A549 (cell line): ENCODE measurements at regions not wholly inside any gene's neighbourhood (a gene's known extent, or its start where the extent isn't known, plus 50 kb on each side); places are given as distances from the start of the nearest gene placed in this dataset.

Experiments
- ATAC-seq, 2 experiments: fragments of 200-7000 bp in 1 of 2; fragments of >200 bp in 1 of 2; cut with Nextera tagmentation in 1 of 2; cut with Tn5 transposase in 1 of 2; 3 replicates each; pipeline versions ENCODE4 v1.8.0 to v1.9.1; 2018 to 2020; ENCODE audit warnings: mild to moderate bottlenecking in 1 of 2, moderate library complexity in 1 of 2
- CTCF ChIA-PET: fragments of 300-600 bp; sonication (Branson Sonifier 250); formaldehyde crosslinking; extraction: SDS; loops from one replicate; lab custom pipeline; 2021; ENCODE audit warnings: antibody characterized with exemption, inconsistent platforms; lab: Yijun Ruan, JAX
- POLR2A ChIA-PET: fragments of 350-600 bp; formaldehyde crosslinking; extraction: SDS; loops from one replicate; lab custom pipeline; 2021; ENCODE audit warnings: antibody characterized with exemption, inconsistent platforms; lab: Yijun Ruan, JAX
- DNase-seq, 2 experiments: peaks; one replicate each; pipeline versions ENCODE4 v3.0.0 to v3.0.0-alpha.2; 2011 to 2016; ENCODE audit warnings: low read depth in 1 of 2, low spot score in 1 of 2
- FAIRE-seq: peaks from 2 replicates; lab custom pipeline; 2011; peaks lifted over from hg19 to GRCh38; lab: Jason Lieb, UNC
- H3K27ac ChIP-seq, 2 experiments: fragments of >200 bp; sonication (Bioruptor Twin); formaldehyde crosslinking; 3 replicates each; pipeline ENCODE4 v1.5.1; 2016 to 2017
- H3K4me1 ChIP-seq: fragments of >200 bp; sonication (Bioruptor Twin); formaldehyde crosslinking; 3 replicates; pipeline ENCODE4 v1.6.1; 2016
- H3K4me2 ChIP-seq: fragments of >200 bp; sonication (Bioruptor Twin); formaldehyde crosslinking; 3 replicates; pipeline ENCODE4 v1.6.1; 2016
- H3K4me3 ChIP-seq: fragments of >200 bp; sonication (Bioruptor Twin); formaldehyde crosslinking; 3 replicates; pipeline ENCODE4 v1.5.1; 2016
- H3K9me3 ChIP-seq: fragments of >200 bp; sonication (Bioruptor Twin); formaldehyde crosslinking; 3 replicates; pipeline ENCODE4 v1.6.1; 2016
- CBX8 ChIP-seq: fragments of 200-600 bp; sonication (generic); IDR thresholded peaks from 2 replicates; pipeline ENCODE4 v1.6.1; 2016
- CEBPB ChIP-seq, 2 experiments: fragments of >200 bp in 1 of 2; sonication (Bioruptor Twin) in 1 of 2; formaldehyde crosslinking in 1 of 2; IDR thresholded peaks; 2 replicates each; pipeline ENCODE4 v1.6.1; 2012 to 2016
- CHD2 ChIP-seq: fragments of 150-350 bp; IDR thresholded peaks from 2 replicates; pipeline ENCODE4 v1.6.1; 2014; ENCODE audit warnings: low read length; ENCODE audit not compliant: partially characterized antibody
- ESRRA ChIP-seq: fragments of 150-350 bp; IDR thresholded peaks from 2 replicates; pipeline ENCODE4 v1.6.1; 2014; ENCODE audit warnings: mild to moderate bottlenecking, low read length, borderline replicate concordance
- FOSL2 ChIP-seq, 2 experiments: fragments of 450-650 bp in 1 of 2; fragments of >200 bp in 1 of 2; sonication (Bioruptor Twin) in 1 of 2; formaldehyde crosslinking; IDR thresholded peaks; 2 replicates each; pipeline versions ENCODE4 v1.5.0 to v1.6.1; 2016 to 2020; ENCODE audit warnings: mild to moderate bottlenecking in 1 of 2, moderate library complexity in 1 of 2
- FOXS1 ChIP-seq: fragments of 250-450 bp; sonication (Bioruptor Pico); IDR thresholded peaks from 2 replicates; pipeline ENCODE4 v1.5.0; 2020; ENCODE audit warnings: mild to moderate bottlenecking, moderate library complexity
- HOXA7 ChIP-seq: fragments of 250-450 bp; sonication (Bioruptor Pico); IDR thresholded peaks from 2 replicates; pipeline ENCODE4 v1.5.0; 2020; ENCODE audit warnings: mild to moderate bottlenecking, moderate library complexity
- JUN ChIP-seq, 2 experiments: fragments of >200 bp; sonication (Bioruptor Twin); formaldehyde crosslinking; IDR thresholded peaks; 2 replicates in 1 of 2; 3 replicates in 1 of 2; pipeline ENCODE4 v1.6.1; 2016 to 2017
- KDM5A ChIP-seq: fragments of 200-600 bp; sonication (generic); IDR thresholded peaks from 2 replicates; pipeline ENCODE4 v1.6.1; 2016; ENCODE audit warnings: antibody characterized with exemption, mild to moderate bottlenecking
- MAZ ChIP-seq: fragments of 150-350 bp; IDR thresholded peaks from 2 replicates; pipeline ENCODE4 v1.6.1; 2014; ENCODE audit warnings: antibody characterized with exemption, low read depth, low read length, borderline replicate concordance
- MYC ChIP-seq: IDR thresholded peaks from 2 replicates; pipeline ENCODE4 v1.6.1; 2012; ENCODE audit warnings: mild to moderate bottlenecking, inconsistent platforms, low read length, improper control_type of control experiment, borderline replicate concordance
- NFE2L2 ChIP-seq: fragments of 150-350 bp; conservative IDR thresholded peaks from 2 replicates; pipeline ENCODE4 v1.6.1; 2014; ENCODE audit warnings: low read length
- NR3C1 ChIP-seq: fragments of >200 bp; sonication (Bioruptor Twin); formaldehyde crosslinking; IDR thresholded peaks from 3 replicates; pipeline ENCODE4 v1.6.1; 2017
- PHF8 ChIP-seq: fragments of 200-600 bp; sonication (generic); IDR thresholded peaks from 2 replicates; pipeline ENCODE4 v1.6.1; 2016; ENCODE audit warnings: low read depth, mild to moderate bottlenecking, antibody characterized with exemption, moderate library complexity, borderline replicate concordance
- POLR2A ChIP-seq: IDR thresholded peaks from 2 replicates; pipeline ENCODE4 v1.6.1; 2012; ENCODE audit warnings: mild to moderate bottlenecking, low read length
- POLR2AphosphoS2 ChIP-seq: conservative IDR thresholded peaks from 2 replicates; pipeline ENCODE4 v1.6.1; 2012; ENCODE audit warnings: low read length, improper control_type of control experiment, inconsistent platforms
- RAD21 ChIP-seq, 2 experiments: fragments of >200 bp in 1 of 2; sonication (Bioruptor Twin) in 1 of 2; formaldehyde crosslinking in 1 of 2; IDR thresholded peaks in 1 of 2; conservative IDR thresholded peaks in 1 of 2; 2 replicates in 1 of 2; 3 replicates in 1 of 2; pipeline ENCODE4 v1.6.1; 2012 to 2018; ENCODE audit warnings: inconsistent platforms in 1 of 2
- RFX5 ChIP-seq: fragments of 450-650 bp; IDR thresholded peaks from 2 replicates; pipeline ENCODE4 v1.7.1; 2014; ENCODE audit warnings: antibody characterized with exemption, mild to moderate bottlenecking, moderate library complexity
- SREBF2 ChIP-seq: fragments of 450-650 bp; IDR thresholded peaks from 2 replicates; pipeline ENCODE4 v1.6.1; 2014; ENCODE audit warnings: mild to moderate bottlenecking, moderate library complexity
- ZNF302 ChIP-seq: fragments of 250-450 bp; sonication (Bioruptor Pico); IDR thresholded peaks from 2 replicates; pipeline ENCODE4 v1.9.0; 2021; ENCODE audit warnings: inconsistent platforms, mild to moderate bottlenecking, moderate library complexity
- ZSCAN20 ChIP-seq: fragments of 250-450 bp; sonication (Bioruptor Pico); IDR thresholded peaks from 2 replicates; pipeline ENCODE4 v1.8.0; 2022; ENCODE audit warnings: mild to moderate bottlenecking, moderate library complexity
- WGBS: methylation state at CpG from one replicate; pipeline ENCODE4 v1.1.6; 2017; ENCODE audit errors: missing lambda C conversion rate; 5-methylcytosine and 5-hydroxymethylcytosine counted together
- TF ChIP-seq, protein P1 (sequence below): fragments of >200 bp; sonication (Bioruptor Twin); formaldehyde crosslinking; IDR thresholded peaks from 2 replicates; pipeline ENCODE4 v1.6.1; 2016
- TF ChIP-seq, protein P2 (sequence below): fragments of >200 bp; sonication (Bioruptor Twin); formaldehyde crosslinking; IDR thresholded peaks from 3 replicates; pipeline ENCODE4 v1.5.1; 2016
- TF ChIP-seq, protein P3 (sequence below): fragments of >200 bp; sonication (Bioruptor Twin); formaldehyde crosslinking; IDR thresholded peaks from 3 replicates; pipeline ENCODE4 v1.6.1; 2016
- TF ChIP-seq, protein P4 (sequence below): IDR thresholded peaks from 2 replicates; pipeline ENCODE4 v1.6.1; 2012; ENCODE audit warnings: low read depth, borderline replicate concordance
- TF ChIP-seq, protein P5 (sequence below): IDR thresholded peaks from 2 replicates; pipeline ENCODE4 v1.6.1; 2012
- TF ChIP-seq, protein P6 (sequence below): fragments of 200-600 bp; sonication (generic); IDR thresholded peaks from 2 replicates; pipeline ENCODE4 v1.6.1; 2016; ENCODE audit warnings: antibody characterized with exemption, mild to moderate bottlenecking, moderate library complexity
- TF ChIP-seq, protein P7 (sequence below): fragments of 150-350 bp; IDR thresholded peaks from 2 replicates; pipeline ENCODE4 v1.6.1; 2014; ENCODE audit warnings: low read depth, mild to moderate bottlenecking, low read length
- TF ChIP-seq, protein P8 (sequence below): IDR thresholded peaks from 2 replicates; pipeline ENCODE4 v1.6.1; 2012

DNA sequence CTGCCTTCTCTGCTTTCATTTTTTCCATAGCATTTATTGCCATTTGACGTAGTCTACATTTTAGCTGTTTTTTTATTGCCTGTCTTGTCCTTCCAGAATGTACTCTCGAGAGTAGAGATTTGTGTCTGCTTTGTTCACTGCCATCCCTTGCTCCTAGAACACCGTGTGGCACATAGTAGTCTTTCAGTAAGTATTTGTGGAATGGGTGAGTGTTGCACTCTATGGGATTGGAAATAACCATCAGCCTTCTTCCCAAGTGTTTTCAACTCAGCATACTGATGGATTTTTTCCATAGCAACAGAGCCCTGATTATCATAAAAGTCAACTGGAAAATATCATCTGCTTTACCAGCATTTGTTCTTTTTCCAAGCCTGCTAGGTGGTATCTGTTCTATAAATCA, 462.6 kb downstream of the ENC1 start:
- ChIA-PET CTCF (no interaction called here), POLR2A (no interaction called here)
- 41% methylated on average over 3 of the region's 3 CpGs for WGBS
- ATAC-seq = no peak
- Histone ChIP-seq H3K4me3 (no peak overlapping the region), H3K9me3 (no peaks in the 10 kb centered on the region), H3K4me2 (no peak overlapping the region), H3K4me1 (no peaks in the 10 kb centered on the region), H3K27ac (no peak overlapping the region)
- no peak for FAIRE-seq
- DNase-seq = no peak
- no peak for TF ChIP-seq KDM5A
- TF ChIP-seq JUN (IDR thresholded peaks at IDR 0.05) = no peak
- no peak for TF ChIP-seq POLR2AphosphoS2
- no peak for TF ChIP-seq MAZ
- TF ChIP-seq FOXS1 (CRISPR knock-in tag) = no peak
- TF ChIP-seq SREBF2 = no peak
- TF ChIP-seq POLR2A = no peak
- TF ChIP-seq CEBPB (IDR thresholded peaks at IDR 0.05) = no peak
- TF ChIP-seq FOSL2 (IDR thresholded peaks at IDR 0.05) = no peak
- no peak for TF ChIP-seq FOSL2 (CRISPR knock-in tag; IDR thresholded peaks at IDR 0.05)
- no peak for TF ChIP-seq RFX5
- TF ChIP-seq CBX8 = no peak
- TF ChIP-seq CHD2 = no peak
- TF ChIP-seq ZNF302 = no peak
- no peak for TF ChIP-seq PHF8
- TF ChIP-seq, protein P1, sequence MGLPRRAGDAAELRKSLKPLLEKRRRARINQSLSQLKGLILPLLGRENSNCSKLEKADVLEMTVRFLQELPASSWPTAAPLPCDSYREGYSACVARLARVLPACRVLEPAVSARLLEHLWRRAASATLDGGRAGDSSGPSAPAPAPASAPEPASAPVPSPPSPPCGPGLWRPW = no peak
- TF ChIP-seq, protein P2, sequence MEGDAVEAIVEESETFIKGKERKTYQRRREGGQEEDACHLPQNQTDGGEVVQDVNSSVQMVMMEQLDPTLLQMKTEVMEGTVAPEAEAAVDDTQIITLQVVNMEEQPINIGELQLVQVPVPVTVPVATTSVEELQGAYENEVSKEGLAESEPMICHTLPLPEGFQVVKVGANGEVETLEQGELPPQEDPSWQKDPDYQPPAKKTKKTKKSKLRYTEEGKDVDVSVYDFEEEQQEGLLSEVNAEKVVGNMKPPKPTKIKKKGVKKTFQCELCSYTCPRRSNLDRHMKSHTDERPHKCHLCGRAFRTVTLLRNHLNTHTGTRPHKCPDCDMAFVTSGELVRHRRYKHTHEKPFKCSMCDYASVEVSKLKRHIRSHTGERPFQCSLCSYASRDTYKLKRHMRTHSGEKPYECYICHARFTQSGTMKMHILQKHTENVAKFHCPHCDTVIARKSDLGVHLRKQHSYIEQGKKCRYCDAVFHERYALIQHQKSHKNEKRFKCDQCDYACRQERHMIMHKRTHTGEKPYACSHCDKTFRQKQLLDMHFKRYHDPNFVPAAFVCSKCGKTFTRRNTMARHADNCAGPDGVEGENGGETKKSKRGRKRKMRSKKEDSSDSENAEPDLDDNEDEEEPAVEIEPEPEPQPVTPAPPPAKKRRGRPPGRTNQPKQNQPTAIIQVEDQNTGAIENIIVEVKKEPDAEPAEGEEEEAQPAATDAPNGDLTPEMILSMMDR = no peak

DNA sequence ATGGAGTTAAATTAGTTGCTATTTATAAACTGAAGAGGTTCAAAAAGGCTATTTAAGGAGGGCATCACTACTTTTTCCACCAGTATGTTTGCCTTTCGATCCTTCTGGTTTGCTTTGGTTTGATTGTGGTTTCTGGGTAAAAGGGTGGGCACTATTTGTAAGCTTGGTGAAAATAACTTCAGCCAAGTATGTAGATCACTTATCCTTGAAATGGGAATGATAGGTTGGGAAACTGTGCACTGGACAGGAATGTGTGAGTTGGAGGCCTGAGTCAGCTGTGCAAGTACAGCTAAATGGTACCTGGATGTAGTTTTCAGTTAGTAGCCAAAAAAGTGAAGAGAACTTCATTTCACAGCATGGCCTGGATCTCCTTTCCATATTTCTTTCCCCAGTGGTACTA, 466.2 kb downstream of the ENC1 start:
- DNase-seq (no peak), FAIRE-seq (no peak), ATAC-seq (no peak)
- WGBS = 69% methylated on average over 1 of the region's 1 CpG
- H3K27ac ChIP-seq = no peak overlapping the region
- CTCF ChIA-PET = interaction anchor here (1.5 kb wide), 1 partner anchor 27 kb away, joined by 5 read pairs; no protein-coding TSS in a partner anchor
- POLR2A ChIA-PET = no interaction called here
- no peaks in the 10 kb centered on the region for H3K4me1 ChIP-seq
- H3K9me3 ChIP-seq = no peaks in the 10 kb centered on the region
- no peak overlapping the region for H3K4me2 ChIP-seq
- no peak overlapping the region for H3K4me3 ChIP-seq
- TF ChIP-seq, protein P3, sequence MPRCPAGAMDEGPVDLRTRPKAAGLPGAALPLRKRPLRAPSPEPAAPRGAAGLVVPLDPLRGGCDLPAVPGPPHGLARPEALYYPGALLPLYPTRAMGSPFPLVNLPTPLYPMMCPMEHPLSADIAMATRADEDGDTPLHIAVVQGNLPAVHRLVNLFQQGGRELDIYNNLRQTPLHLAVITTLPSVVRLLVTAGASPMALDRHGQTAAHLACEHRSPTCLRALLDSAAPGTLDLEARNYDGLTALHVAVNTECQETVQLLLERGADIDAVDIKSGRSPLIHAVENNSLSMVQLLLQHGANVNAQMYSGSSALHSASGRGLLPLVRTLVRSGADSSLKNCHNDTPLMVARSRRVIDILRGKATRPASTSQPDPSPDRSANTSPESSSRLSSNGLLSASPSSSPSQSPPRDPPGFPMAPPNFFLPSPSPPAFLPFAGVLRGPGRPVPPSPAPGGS = no peak
- TF ChIP-seq, protein P4, sequence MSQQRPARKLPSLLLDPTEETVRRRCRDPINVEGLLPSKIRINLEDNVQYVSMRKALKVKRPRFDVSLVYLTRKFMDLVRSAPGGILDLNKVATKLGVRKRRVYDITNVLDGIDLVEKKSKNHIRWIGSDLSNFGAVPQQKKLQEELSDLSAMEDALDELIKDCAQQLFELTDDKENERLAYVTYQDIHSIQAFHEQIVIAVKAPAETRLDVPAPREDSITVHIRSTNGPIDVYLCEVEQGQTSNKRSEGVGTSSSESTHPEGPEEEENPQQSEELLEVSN = no peak
- TF ChIP-seq, protein P5, sequence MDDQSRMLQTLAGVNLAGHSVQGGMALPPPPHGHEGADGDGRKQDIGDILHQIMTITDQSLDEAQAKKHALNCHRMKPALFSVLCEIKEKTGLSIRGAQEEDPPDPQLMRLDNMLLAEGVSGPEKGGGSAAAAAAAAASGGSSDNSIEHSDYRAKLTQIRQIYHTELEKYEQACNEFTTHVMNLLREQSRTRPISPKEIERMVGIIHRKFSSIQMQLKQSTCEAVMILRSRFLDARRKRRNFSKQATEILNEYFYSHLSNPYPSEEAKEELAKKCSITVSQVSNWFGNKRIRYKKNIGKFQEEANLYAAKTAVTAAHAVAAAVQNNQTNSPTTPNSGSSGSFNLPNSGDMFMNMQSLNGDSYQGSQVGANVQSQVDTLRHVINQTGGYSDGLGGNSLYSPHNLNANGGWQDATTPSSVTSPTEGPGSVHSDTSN = no peak
- TF ChIP-seq MYC (no peak), CEBPB (IDR thresholded peaks at IDR 0.05) (no peak), MAZ (no peak), ZSCAN20 (CRISPR knock-in tag) (no peak), ESRRA (no peak), RAD21 (conservative IDR thresholded peaks at IDR 0.05 in 1 of 2, IDR thresholded peaks at IDR 0.05 in 1 of 2) (no peak), NR3C1 (no peak), CHD2 (no peak), HOXA7 (no peak), NFE2L2 (no peak)
- TF ChIP-seq, protein P6, sequence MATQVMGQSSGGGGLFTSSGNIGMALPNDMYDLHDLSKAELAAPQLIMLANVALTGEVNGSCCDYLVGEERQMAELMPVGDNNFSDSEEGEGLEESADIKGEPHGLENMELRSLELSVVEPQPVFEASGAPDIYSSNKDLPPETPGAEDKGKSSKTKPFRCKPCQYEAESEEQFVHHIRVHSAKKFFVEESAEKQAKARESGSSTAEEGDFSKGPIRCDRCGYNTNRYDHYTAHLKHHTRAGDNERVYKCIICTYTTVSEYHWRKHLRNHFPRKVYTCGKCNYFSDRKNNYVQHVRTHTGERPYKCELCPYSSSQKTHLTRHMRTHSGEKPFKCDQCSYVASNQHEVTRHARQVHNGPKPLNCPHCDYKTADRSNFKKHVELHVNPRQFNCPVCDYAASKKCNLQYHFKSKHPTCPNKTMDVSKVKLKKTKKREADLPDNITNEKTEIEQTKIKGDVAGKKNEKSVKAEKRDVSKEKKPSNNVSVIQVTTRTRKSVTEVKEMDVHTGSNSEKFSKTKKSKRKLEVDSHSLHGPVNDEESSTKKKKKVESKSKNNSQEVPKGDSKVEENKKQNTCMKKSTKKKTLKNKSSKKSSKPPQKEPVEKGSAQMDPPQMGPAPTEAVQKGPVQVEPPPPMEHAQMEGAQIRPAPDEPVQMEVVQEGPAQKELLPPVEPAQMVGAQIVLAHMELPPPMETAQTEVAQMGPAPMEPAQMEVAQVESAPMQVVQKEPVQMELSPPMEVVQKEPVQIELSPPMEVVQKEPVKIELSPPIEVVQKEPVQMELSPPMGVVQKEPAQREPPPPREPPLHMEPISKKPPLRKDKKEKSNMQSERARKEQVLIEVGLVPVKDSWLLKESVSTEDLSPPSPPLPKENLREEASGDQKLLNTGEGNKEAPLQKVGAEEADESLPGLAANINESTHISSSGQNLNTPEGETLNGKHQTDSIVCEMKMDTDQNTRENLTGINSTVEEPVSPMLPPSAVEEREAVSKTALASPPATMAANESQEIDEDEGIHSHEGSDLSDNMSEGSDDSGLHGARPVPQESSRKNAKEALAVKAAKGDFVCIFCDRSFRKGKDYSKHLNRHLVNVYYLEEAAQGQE = no peak
- TF ChIP-seq, protein P7, sequence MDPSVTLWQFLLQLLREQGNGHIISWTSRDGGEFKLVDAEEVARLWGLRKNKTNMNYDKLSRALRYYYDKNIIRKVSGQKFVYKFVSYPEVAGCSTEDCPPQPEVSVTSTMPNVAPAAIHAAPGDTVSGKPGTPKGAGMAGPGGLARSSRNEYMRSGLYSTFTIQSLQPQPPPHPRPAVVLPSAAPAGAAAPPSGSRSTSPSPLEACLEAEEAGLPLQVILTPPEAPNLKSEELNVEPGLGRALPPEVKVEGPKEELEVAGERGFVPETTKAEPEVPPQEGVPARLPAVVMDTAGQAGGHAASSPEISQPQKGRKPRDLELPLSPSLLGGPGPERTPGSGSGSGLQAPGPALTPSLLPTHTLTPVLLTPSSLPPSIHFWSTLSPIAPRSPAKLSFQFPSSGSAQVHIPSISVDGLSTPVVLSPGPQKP = no peak
- TF ChIP-seq, protein P8, sequence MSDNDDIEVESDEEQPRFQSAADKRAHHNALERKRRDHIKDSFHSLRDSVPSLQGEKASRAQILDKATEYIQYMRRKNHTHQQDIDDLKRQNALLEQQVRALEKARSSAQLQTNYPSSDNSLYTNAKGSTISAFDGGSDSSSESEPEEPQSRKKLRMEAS = no peak
